Right lobe of liver (tissue), 6 donors: ENCODE measurements at regions not wholly inside any gene's neighbourhood (a gene's known extent, or its start where the extent isn't known, plus 50 kb on each side); places are given as distances from the start of the nearest gene placed in this dataset.

Experiments used
- ATAC-seq, 4 donors: fragments of 200-7000 bp; cut with Tn5 transposase; one replicate each; pipeline ENCODE4 v1.9.1; 2020; ENCODE audit warnings: mild to moderate bottlenecking in 4 of 4, moderate library complexity in 4 of 4
- DNase-seq, 3 donors: peaks; one replicate each; pipeline ENCODE4 v3.0.0-alpha.2; 2020
- H3K27ac ChIP-seq, 3 donors: fragments of 200-600 bp; one replicate each; pipeline ENCODE4 v1.8.0; 2022
- H3K27me3 ChIP-seq, 2 donors: fragments of 200-600 bp; one replicate each; pipeline ENCODE4 v1.8.0; 2022
- H3K36me3 ChIP-seq, 4 donors: fragments of 200-600 bp; sonication (generic) in 1 of 4; one replicate each; pipeline versions ENCODE4 v1.5.1 to v1.8.0; 2017 to 2022; ENCODE audit warnings: control low read depth in 1 of 4
- H3K4me1 ChIP-seq, 4 donors: fragments of 200-600 bp; sonication (generic) in 1 of 4; one replicate each; pipeline versions ENCODE4 v1.5.1 to v1.8.0; 2017 to 2022; ENCODE audit warnings: control low read depth in 1 of 4
- H3K4me3 ChIP-seq, 3 donors: fragments of 200-600 bp; one replicate each; pipeline ENCODE4 v1.8.0; 2022
- H3K9me3 ChIP-seq, 4 donors: fragments of 200-600 bp; sonication (generic) in 1 of 4; one replicate each; pipeline versions ENCODE4 v1.5.1 to v1.8.0; 2017 to 2022; ENCODE audit warnings: control low read depth in 1 of 4
- POLR2A ChIP-seq: fragments of 450-650 bp; IDR thresholded peaks from one replicate; pipeline ENCODE4 v1.6.1; 2017; ENCODE audit warnings: antibody characterized with exemption, mild to moderate bottlenecking
- WGBS: methylation state at CpG from one replicate; pipeline ENCODE4 v1.1.6; 2018; ENCODE audit warnings: low coverage, low lambda C conversion rate; ENCODE audit not compliant: insufficient coverage; ENCODE audit errors: missing lambda C conversion rate; 5-methylcytosine and 5-hydroxymethylcytosine counted together
- intact Hi-C, 2 donors: fragments of 100-400 bp; cut with DNase I; formaldehyde crosslinking; loops; one replicate each; pipeline versions ENCODE4 v1.11.2 to v1.14.1; 2022
- TF ChIP-seq, protein P1 (sequence below), 4 donors: fragments of 200-600 bp in 3 of 4; fragments of 450-650 bp in 1 of 4; IDR thresholded peaks; one replicate each; pipeline versions ENCODE4 v1.5.1 to v1.8.0; 2016 to 2022; ENCODE audit warnings: antibody characterized with exemption in 4 of 4, mild to moderate bottlenecking in 2 of 4
- donor health status: DM: no; HTN: yes; CAD: no.
- donor health status: DM: no; HTN: no; CAD: no.
- donor health status: DM: no; HTN: no; CAD: no.
- donor health status: DM: no; HTN: yes; CAD: no.
- donor health status: DM: no; HTN: yes; CAD: no.

DNA sequence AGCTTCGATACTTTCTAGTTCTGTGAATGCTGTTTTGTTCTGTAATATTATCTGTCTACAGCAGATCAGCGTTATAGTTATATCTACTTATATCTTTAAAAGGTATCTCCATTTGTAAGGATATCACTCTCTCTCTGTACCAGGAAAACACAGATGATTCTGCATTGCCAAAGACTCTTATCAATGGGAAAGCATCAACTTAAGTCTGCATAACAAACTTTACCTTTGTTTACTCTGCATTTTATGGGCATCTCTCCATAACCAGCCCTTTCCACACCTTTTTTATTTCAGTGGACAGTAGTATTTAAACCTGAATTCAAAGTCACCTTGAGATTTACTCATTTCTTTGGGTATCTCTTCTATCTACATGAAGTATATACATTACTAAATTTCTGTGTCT, 238.7 kb upstream of the GRM7 start:
- DNase-seq, result no peak
- H3K36me3 ChIP-seq, result no peaks in the 10 kb centered on the region
- H3K4me3 ChIP-seq, result no peak overlapping the region
- WGBS, result 23% methylated on average over 2 of the region's 2 CpGs
- H3K4me1 ChIP-seq, result no peaks in the 10 kb centered on the region
- H3K9me3 ChIP-seq, result no peaks in the 10 kb centered on the region
- TF ChIP-seq POLR2A, result no peak
- TF ChIP-seq, protein P1, sequence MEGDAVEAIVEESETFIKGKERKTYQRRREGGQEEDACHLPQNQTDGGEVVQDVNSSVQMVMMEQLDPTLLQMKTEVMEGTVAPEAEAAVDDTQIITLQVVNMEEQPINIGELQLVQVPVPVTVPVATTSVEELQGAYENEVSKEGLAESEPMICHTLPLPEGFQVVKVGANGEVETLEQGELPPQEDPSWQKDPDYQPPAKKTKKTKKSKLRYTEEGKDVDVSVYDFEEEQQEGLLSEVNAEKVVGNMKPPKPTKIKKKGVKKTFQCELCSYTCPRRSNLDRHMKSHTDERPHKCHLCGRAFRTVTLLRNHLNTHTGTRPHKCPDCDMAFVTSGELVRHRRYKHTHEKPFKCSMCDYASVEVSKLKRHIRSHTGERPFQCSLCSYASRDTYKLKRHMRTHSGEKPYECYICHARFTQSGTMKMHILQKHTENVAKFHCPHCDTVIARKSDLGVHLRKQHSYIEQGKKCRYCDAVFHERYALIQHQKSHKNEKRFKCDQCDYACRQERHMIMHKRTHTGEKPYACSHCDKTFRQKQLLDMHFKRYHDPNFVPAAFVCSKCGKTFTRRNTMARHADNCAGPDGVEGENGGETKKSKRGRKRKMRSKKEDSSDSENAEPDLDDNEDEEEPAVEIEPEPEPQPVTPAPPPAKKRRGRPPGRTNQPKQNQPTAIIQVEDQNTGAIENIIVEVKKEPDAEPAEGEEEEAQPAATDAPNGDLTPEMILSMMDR (IDR thresholded peaks at IDR 0.05), result no peak
- intact Hi-C loops, result no loop called here
- no peaks in the 10 kb centered on the region for H3K27me3 ChIP-seq
- no peak overlapping the region for H3K27ac ChIP-seq
- no peak for ATAC-seq

DNA sequence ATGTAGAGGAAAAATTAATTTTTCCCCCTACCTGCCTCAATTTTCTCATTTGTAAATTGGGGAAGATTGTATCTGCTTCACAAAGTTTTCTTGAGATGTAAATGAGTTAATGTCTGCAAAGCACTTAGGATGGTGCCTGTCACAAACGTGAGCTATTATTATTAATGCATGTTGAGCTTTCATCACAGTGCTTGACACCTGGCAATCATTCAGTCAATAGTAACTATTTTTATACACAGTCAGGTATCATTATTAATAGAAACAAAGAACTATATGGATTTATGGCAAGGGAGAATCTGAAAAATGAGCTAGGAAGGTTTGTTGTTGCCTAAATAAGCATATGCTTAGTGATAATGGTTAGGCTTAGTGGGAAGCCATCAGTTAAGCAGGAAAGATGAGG, 238.2 kb upstream of the GRM7 start:
- H3K9me3 ChIP-seq, result no peaks in the 10 kb centered on the region
- H3K27me3 ChIP-seq, result no peaks in the 10 kb centered on the region
- ATAC-seq (no peak), DNase-seq (no peak)
- H3K4me1 ChIP-seq, result no peaks in the 10 kb centered on the region
- no peaks in the 10 kb centered on the region for H3K36me3 ChIP-seq
- no peak overlapping the region for H3K27ac ChIP-seq
- WGBS, result 32% methylated on average over 1 of the region's 1 CpG
- intact Hi-C loops, result no loop called here
- no peak overlapping the region for H3K4me3 ChIP-seq
- TF ChIP-seq POLR2A, result no peak
- TF ChIP-seq, protein P1 (IDR thresholded peaks at IDR 0.05), result no peak

DNA sequence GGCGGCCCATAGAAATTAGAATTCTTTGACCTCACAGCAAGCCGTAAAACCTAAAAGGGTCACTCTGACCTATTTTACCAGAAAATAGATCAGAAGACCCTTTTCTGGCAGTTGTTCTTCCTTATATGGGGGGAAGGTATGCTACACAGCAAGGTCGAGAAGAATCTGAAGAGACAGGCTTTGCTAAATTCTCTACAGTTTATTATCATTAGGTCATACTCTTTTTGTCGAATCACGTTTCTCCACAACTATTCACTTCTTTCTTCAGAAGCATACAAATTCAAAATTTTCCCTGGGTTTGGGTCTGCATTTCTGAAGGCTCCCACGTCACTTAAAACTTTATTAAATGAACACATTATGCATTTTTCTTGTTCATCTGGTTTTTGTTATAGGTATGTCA, 229.5 kb upstream of the GRM7 start:
- no peak overlapping the region for H3K4me3 ChIP-seq
- H3K27ac ChIP-seq, result no peak overlapping the region
- no peaks in the 10 kb centered on the region for H3K9me3 ChIP-seq
- no peak for TF ChIP-seq POLR2A
- TF ChIP-seq, protein P1 (IDR thresholded peaks at IDR 0.05), result no peak
- H3K36me3 ChIP-seq, result no peaks in the 10 kb centered on the region
- 43% methylated on average over 6 of the region's 6 CpGs for WGBS
- no peaks in the 10 kb centered on the region for H3K27me3 ChIP-seq
- intact Hi-C loops, result no loop called here
- H3K4me1 ChIP-seq, result no peaks in the 10 kb centered on the region
- no peak for ATAC-seq
- DNase-seq, result no peak

DNA sequence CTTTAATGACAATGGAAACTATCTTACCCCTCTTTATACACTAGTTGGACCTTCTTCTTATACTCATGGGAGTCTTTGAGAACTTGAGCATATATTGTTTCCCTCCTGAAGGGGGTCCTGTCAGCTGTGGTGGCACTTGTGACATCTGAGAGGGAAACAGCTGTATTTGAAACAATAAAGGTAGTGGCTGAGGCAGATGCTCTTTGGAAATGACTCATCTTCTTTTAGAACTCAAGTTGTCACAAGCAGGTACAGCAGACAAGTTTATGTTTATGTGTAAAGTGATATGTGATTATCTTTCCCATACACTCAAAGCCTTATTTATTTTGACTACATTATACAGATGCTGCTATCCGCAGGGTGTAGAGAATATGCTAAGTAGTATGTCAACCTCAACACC, 220.0 kb upstream of the GRM7 start:
- H3K27ac ChIP-seq, result no peak overlapping the region
- no peaks in the 10 kb centered on the region for H3K27me3 ChIP-seq
- H3K4me3 ChIP-seq, result no peak overlapping the region
- TF ChIP-seq POLR2A, result no peak
- TF ChIP-seq, protein P1 (IDR thresholded peaks at IDR 0.05), result no peak
- 43% methylated on average over 1 of the region's 1 CpG for WGBS
- H3K4me1 ChIP-seq, result no peaks in the 10 kb centered on the region
- intact Hi-C loops, result no loop called here
- no peaks in the 10 kb centered on the region for H3K36me3 ChIP-seq
- ATAC-seq, result no peak
- no peak for DNase-seq
- no peaks in the 10 kb centered on the region for H3K9me3 ChIP-seq
